ENCODE measurements at regions not wholly inside any gene's neighbourhood (a gene's known extent, or its start where the extent isn't known, plus 50 kb on each side); places are given as distances from the start of the nearest gene placed in this dataset.

GRCh38 chrX:98480606-98481005 is 1596.9 kb downstream of the RPA4 start:
- TF ChIP-seq, protein P1, sequence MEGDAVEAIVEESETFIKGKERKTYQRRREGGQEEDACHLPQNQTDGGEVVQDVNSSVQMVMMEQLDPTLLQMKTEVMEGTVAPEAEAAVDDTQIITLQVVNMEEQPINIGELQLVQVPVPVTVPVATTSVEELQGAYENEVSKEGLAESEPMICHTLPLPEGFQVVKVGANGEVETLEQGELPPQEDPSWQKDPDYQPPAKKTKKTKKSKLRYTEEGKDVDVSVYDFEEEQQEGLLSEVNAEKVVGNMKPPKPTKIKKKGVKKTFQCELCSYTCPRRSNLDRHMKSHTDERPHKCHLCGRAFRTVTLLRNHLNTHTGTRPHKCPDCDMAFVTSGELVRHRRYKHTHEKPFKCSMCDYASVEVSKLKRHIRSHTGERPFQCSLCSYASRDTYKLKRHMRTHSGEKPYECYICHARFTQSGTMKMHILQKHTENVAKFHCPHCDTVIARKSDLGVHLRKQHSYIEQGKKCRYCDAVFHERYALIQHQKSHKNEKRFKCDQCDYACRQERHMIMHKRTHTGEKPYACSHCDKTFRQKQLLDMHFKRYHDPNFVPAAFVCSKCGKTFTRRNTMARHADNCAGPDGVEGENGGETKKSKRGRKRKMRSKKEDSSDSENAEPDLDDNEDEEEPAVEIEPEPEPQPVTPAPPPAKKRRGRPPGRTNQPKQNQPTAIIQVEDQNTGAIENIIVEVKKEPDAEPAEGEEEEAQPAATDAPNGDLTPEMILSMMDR (IDR thresholded peaks at IDR 0.05): no peak
- TF ChIP-seq EP300 (IDR thresholded peaks at IDR 0.05) (no peak), POLR2A (IDR thresholded peaks at IDR 0.05) (no peak)
- no peaks in the 10 kb centered on the region for H3K9me3 ChIP-seq
- no peak for DNase-seq (ENCODE audit: low spot score in 2 of 2)
- H3K27me3 ChIP-seq: peaks cover 0 to 10% of the 10 kb centered on the region in 2 donors
- no peaks in the 10 kb centered on the region for H3K4me1 ChIP-seq
- H3K4me3 ChIP-seq: no peak overlapping the region
- H3K36me3 ChIP-seq: no peaks in the 10 kb centered on the region
- WGBS, 2 donors: 79 to 84% methylated on average over 4 of the region's 4 CpGs
- no peak overlapping the region for H3K27ac ChIP-seq

DNA sequence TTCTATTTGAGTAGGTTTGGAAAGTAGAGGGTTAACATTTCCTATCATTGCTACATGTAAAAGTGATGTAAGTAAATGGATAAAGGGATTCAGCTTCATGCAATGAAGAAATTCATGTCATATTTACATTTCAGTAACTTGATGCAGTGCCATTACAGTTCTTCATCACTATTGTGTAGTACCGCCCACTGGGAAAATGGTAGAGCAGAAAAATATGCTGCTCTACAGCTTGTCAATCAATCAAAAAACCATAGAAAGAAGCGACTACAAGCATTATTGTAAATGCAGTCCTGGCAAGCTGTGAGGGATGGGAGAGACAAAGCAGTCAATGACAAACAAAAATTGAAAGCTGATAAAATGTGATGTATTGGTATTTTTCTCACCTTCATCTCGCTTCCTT is 1597.9 kb downstream of the RPA4 start:
- 76 to 85% methylated on average over 3 of the region's 3 CpGs for WGBS, 2 donors

DNA sequence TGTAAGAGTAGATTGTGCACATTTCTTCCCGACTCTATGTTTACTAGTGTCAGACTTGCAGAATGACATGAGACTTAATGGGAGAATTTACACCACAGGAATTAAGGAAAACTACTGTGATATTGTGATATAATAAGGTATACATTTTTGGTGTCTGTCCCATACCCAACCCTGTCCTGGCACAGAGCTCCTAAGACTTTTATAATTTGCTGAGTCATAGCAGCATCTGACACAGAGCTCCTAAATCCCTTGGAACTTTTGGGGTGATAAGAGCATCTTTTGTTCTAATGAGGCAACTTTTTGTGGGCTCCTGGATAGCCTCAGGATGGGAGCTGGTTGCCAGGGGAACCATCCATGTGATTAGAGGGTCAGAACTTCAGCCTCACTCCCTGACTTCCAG is 1607.0 kb downstream of the RPA4 start:
- DNase-seq (ENCODE audit: low spot score in 2 of 2): no peak
- Histone ChIP-seq H3K4me3 (no peak overlapping the region), H3K27me3 (peaks cover 0 to 5% of the 10 kb centered on the region in 2 donors), H3K36me3 (no peaks in the 10 kb centered on the region), H3K4me1 (no peaks in the 10 kb centered on the region), H3K27ac (no peak overlapping the region), H3K9me3 (no peaks in the 10 kb centered on the region)
- TF ChIP-seq POLR2A (IDR thresholded peaks at IDR 0.05): no peak
- no peak for TF ChIP-seq EP300 (IDR thresholded peaks at IDR 0.05)
- TF ChIP-seq, protein P1 (IDR thresholded peaks at IDR 0.05): no peak
- 64 to 75% methylated on average over 1 of the region's 1 CpG for WGBS, 2 donors

More for the DNA sequence above, 1597.9 kb downstream of the RPA4 start:
- Histone ChIP-seq H3K27me3 (peaks cover 0 to 10% of the 10 kb centered on the region in 2 donors), H3K4me1 (no peaks in the 10 kb centered on the region), H3K36me3 (no peaks in the 10 kb centered on the region), H3K9me3 (no peaks in the 10 kb centered on the region), H3K4me3 (no peak overlapping the region), H3K27ac (no peak overlapping the region)
- no peak for TF ChIP-seq POLR2A (IDR thresholded peaks at IDR 0.05)
- TF ChIP-seq, protein P1 (IDR thresholded peaks at IDR 0.05): no peak
- TF ChIP-seq EP300 (IDR thresholded peaks at IDR 0.05): no peak
- DNase-seq (ENCODE audit: low spot score in 2 of 2): no peak

DNA sequence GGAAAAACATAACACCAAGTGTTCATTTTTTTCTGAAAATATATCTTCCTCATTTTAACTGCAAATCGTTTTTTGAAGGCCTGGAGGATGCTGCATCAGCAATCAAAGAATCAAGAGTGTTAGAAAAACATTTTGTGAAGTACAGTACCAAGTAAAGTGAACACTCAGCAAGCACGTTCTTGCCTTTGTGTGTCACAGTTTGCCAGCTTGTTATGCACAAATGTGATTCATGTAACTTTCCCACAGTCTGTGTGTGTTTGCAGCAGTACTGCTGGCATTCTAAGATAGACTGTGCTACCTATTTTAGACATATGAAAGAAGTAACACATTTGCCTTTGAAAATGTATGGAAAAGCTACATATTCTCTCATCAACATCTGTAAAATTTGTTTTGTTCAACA is 1617.7 kb downstream of the RPA4 start:
- no peaks in the 10 kb centered on the region for H3K36me3 ChIP-seq
- DNase-seq (ENCODE audit: low spot score in 2 of 2): no peak
- H3K4me3 ChIP-seq: no peak overlapping the region
- no peak overlapping the region for H3K27ac ChIP-seq
- no peaks in the 10 kb centered on the region for H3K4me1 ChIP-seq
- H3K27me3 ChIP-seq: peaks cover 0 to 5% of the 10 kb centered on the region in 2 donors
- WGBS, 2 donors: 42 to 46% methylated on average over 2 of the region's 2 CpGs
- TF ChIP-seq, protein P1 (IDR thresholded peaks at IDR 0.05): no peak
- TF ChIP-seq EP300 (IDR thresholded peaks at IDR 0.05): no peak
- no peak for TF ChIP-seq POLR2A (IDR thresholded peaks at IDR 0.05)
- H3K9me3 ChIP-seq: no peaks in the 10 kb centered on the region

DNA sequence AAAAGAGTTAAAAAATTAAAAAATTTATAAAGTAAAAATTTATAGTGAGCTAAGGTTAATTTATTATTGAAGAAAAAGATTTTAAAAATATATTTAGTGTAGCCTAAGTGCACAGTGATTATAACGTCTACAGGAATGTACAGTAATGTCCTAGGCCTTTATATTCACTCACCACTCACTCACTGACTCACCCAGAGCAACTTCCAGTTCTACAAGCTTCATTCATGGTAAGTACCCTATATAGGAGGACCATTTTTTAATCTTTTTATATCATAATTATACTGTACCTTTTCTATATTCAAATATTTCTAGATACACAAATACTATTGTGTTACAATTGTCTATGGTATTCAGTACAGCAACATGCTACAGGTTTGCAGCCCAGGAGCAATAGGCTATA is 1623.2 kb downstream of the RPA4 start:
- H3K36me3 ChIP-seq: no peaks in the 10 kb centered on the region
- peaks cover 0 to 5% of the 10 kb centered on the region in 2 donors for H3K27me3 ChIP-seq
- H3K9me3 ChIP-seq: no peaks in the 10 kb centered on the region
- H3K27ac ChIP-seq: no peak overlapping the region
- H3K4me1 ChIP-seq: no peaks in the 10 kb centered on the region
- 69 to 81% methylated on average over 1 of the region's 1 CpG for WGBS, 2 donors
- TF ChIP-seq, protein P1 (IDR thresholded peaks at IDR 0.05): no peak
- TF ChIP-seq EP300 (IDR thresholded peaks at IDR 0.05) (no peak), POLR2A (IDR thresholded peaks at IDR 0.05) (no peak)
- no peak overlapping the region for H3K4me3 ChIP-seq
- DNase-seq (ENCODE audit: low spot score in 2 of 2): no peak
